Activated CD4-positive, alpha-beta T cell treated with anti-CD3 and anti-CD28 coated beads, Interleukin-2, Interleukin-4, amounts not matched to agents 100 ng/mL and 50 ng/mL, durations not matched to agents 16 hours and 8 hours (primary cell): ENCODE measurements at regions not wholly inside any gene's neighbourhood (a gene's known extent, or its start where the extent isn't known, plus 50 kb on each side); places are given as distances from the start of the nearest gene placed in this dataset.
A peak's percentile ranks its signal among the peaks of the same experiment; 100 is the strongest.

ENCODE experiments used
- DNase-seq: peaks from one replicate; pipeline ENCODE4 v3.0.0-alpha.2; 2020; ENCODE audit warnings: low spot score

GRCh38 chr22:48098243-48098920 lies 1335.9 kb downstream of the TBC1D22A start:
- DNase-seq: peak; percentile 84

- no peak for DNase-seq
Measured at GRCh38 chr22:48097723-48098122, 1335.3 kb downstream of the TBC1D22A start.

- DNase-seq: no peak
Measured at GRCh38 chr22:48096851-48097665, 1334.6 kb downstream of the TBC1D22A start.

GRCh38 chr22:48096411-48096810 lies 1334.0 kb downstream of the TBC1D22A start:
- DNase-seq: no peak

- no peak for DNase-seq
Measured at GRCh38 chr22:48093981-48094380, 1331.5 kb downstream of the TBC1D22A start.

- no peak for DNase-seq
Measured at GRCh38 chr22:48092866-48093265, 1330.4 kb downstream of the TBC1D22A start.

GRCh38 chr22:48091656-48092223 lies 1329.3 kb downstream of the TBC1D22A start:
- no peak for DNase-seq

- DNase-seq: no peak
Measured at GRCh38 chr22:48091060-48091650, 1328.7 kb downstream of the TBC1D22A start.

GRCh38 chr22:48090332-48090672 lies 1327.9 kb downstream of the TBC1D22A start:
- DNase-seq: no peak

- no peak for DNase-seq
Measured at GRCh38 chr22:48089601-48090331, 1327.3 kb downstream of the TBC1D22A start.

GRCh38 chr22:48088926-48089536 lies 1326.6 kb downstream of the TBC1D22A start:
- DNase-seq: no peak

- DNase-seq: no peak
Measured at GRCh38 chr22:48088251-48088650, 1325.8 kb downstream of the TBC1D22A start.

- DNase-seq: no peak
Measured at GRCh38 chr22:48085901-48086645, 1323.6 kb downstream of the TBC1D22A start.

GRCh38 chr22:48084729-48085050 lies 1322.2 kb downstream of the TBC1D22A start:
- no peak for DNase-seq

- DNase-seq: peak; percentile 7
Measured at GRCh38 chr22:48084041-48084728, 1321.7 kb downstream of the TBC1D22A start.

- DNase-seq: no peak
Measured at GRCh38 chr22:48083502-48083901, 1321.1 kb downstream of the TBC1D22A start.

- DNase-seq: no peak
Measured at GRCh38 chr22:48082284-48082683, 1319.8 kb downstream of the TBC1D22A start.

GRCh38 chr22:48081281-48081680 lies 1318.8 kb downstream of the TBC1D22A start:
- no peak for DNase-seq

- DNase-seq: no peak
Measured at GRCh38 chr22:48080316-48081165, 1318.1 kb downstream of the TBC1D22A start.
